ENCODE measurements at regions not wholly inside any gene's neighbourhood (a gene's known extent, or its start where the extent isn't known, plus 50 kb on each side); places are given as distances from the start of the nearest gene placed in this dataset.

DNA sequence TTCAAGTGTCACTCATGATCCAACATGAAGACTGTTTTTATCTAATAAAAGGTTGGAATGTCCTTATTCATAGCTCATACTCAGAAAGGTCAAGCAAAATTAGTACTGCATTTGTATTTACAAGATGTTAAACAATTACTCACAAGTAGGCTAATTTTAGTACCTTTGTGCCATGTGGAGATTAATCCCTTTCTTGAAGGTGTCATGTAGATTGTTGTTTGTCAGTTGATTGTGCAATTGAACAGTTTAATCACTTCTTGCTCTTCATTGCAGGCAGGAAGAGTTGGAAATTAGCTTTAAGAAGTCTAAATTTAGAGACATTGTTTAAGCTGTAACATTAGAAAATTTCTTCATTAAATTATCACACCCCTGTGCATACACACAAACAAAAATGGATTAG is 847.1 kb downstream of the KCNT2 start:
- no peak for TF ChIP-seq PAX5 (IDR thresholded peaks at IDR 0.05; ENCODE audit: insufficient read depth, low read length, severe bottlenecking)
- no peak for TF ChIP-seq SPI1 (IDR thresholded peaks at IDR 0.05; ENCODE audit: low read depth, low read length)
- TF ChIP-seq POU2F2 (IDR thresholded peaks at IDR 0.05; ENCODE audit: low read depth, low read length), result no peak
- TF ChIP-seq TAF1 (IDR thresholded peaks at IDR 0.05; ENCODE audit: low read depth, low read length), result no peak
- DNase-seq (ENCODE audit: insufficient read length, low spot score), result no peak
- FAIRE-seq, result no peak

DNA sequence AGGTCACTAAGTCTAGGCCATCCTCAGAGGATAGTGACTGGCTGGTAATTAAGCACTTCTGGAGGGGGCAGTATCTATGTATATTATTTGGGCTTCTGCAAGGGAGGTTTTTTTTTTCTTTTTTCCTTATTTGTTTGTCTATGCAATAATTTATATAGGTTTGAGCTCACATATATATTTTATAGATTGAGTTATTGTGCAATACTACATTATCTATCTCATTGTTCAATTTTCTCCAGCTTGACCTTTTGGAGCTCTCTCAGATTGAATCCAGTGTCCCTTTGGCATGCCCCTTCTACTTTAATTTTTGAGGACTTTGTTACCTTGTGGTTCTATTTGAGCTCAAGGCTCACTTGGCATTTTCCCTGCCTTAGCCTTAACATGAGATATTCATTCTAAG is 852.1 kb downstream of the KCNT2 start:
- DNase-seq (ENCODE audit: insufficient read length, low spot score), result no peak
- TF ChIP-seq POLR2A (IDR thresholded peaks at IDR 0.05; ENCODE audit: low read depth, low read length) (no peak), TAF1 (IDR thresholded peaks at IDR 0.05; ENCODE audit: low read depth, low read length) (no peak), POLR2AphosphoS5 (IDR thresholded peaks at IDR 0.05; ENCODE audit: low read depth, low read length) (no peak), POU2F2 (IDR thresholded peaks at IDR 0.05; ENCODE audit: low read depth, low read length) (no peak), PAX5 (IDR thresholded peaks at IDR 0.05; ENCODE audit: insufficient read depth, low read length, severe bottlenecking) (no peak), SPI1 (IDR thresholded peaks at IDR 0.05; ENCODE audit: low read depth, low read length) (no peak)
- no peak for FAIRE-seq

DNA sequence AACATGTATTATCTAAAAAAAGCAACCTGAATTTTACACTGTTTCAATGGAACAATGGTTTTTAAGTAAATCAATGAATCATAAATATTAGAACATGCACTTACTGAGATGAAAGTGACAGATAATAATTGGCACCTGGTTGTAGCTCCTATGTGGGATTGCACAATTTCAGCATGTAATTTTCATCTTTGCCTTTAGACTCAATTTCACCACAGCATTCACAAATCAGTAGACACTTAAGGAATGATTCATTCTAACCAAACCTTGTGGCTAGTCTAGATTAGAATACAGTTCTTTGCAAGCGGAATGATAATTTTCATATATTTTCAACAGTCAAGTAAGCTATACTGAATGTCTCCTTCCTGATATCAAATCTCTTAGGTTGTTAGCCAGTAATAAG is 853.4 kb downstream of the KCNT2 start:
- no peak for FAIRE-seq
- DNase-seq (ENCODE audit: insufficient read length, low spot score), result no peak
- no peak for TF ChIP-seq PAX5 (IDR thresholded peaks at IDR 0.05; ENCODE audit: insufficient read depth, low read length, severe bottlenecking)
- TF ChIP-seq POU2F2 (IDR thresholded peaks at IDR 0.05; ENCODE audit: low read depth, low read length), result no peak
- TF ChIP-seq POLR2AphosphoS5 (IDR thresholded peaks at IDR 0.05; ENCODE audit: low read depth, low read length), result no peak
- no peak for TF ChIP-seq SPI1 (IDR thresholded peaks at IDR 0.05; ENCODE audit: low read depth, low read length)
- TF ChIP-seq TAF1 (IDR thresholded peaks at IDR 0.05; ENCODE audit: low read depth, low read length), result no peak
- TF ChIP-seq POLR2A (IDR thresholded peaks at IDR 0.05; ENCODE audit: low read depth, low read length), result no peak

GRCh38 chr1:195754303-195754702 is 853.9 kb downstream of the KCNT2 start:
- no peak for DNase-seq (ENCODE audit: insufficient read length, low spot score)
- FAIRE-seq, result no peak
- TF ChIP-seq POLR2AphosphoS5 (IDR thresholded peaks at IDR 0.05; ENCODE audit: low read depth, low read length) (no peak), PAX5 (IDR thresholded peaks at IDR 0.05; ENCODE audit: insufficient read depth, low read length, severe bottlenecking) (no peak), POLR2A (IDR thresholded peaks at IDR 0.05; ENCODE audit: low read depth, low read length) (no peak), TAF1 (IDR thresholded peaks at IDR 0.05; ENCODE audit: low read depth, low read length) (no peak), SPI1 (IDR thresholded peaks at IDR 0.05; ENCODE audit: low read depth, low read length) (no peak)

- TF ChIP-seq TAF1 (IDR thresholded peaks at IDR 0.05; ENCODE audit: low read depth, low read length) (no peak), POLR2A (IDR thresholded peaks at IDR 0.05; ENCODE audit: low read depth, low read length) (no peak), PAX5 (IDR thresholded peaks at IDR 0.05; ENCODE audit: insufficient read depth, low read length, severe bottlenecking) (no peak), POU2F2 (IDR thresholded peaks at IDR 0.05; ENCODE audit: low read depth, low read length) (no peak), SPI1 (IDR thresholded peaks at IDR 0.05; ENCODE audit: low read depth, low read length) (no peak), POLR2AphosphoS5 (IDR thresholded peaks at IDR 0.05; ENCODE audit: low read depth, low read length) (no peak)
- FAIRE-seq (no peak), DNase-seq (ENCODE audit: insufficient read length, low spot score) (no peak)
These were observed 859.3 kb downstream of the KCNT2 start for GRCh38 chr1:195748969-195749368.

GRCh38 chr1:195745189-195746010 is 862.8 kb downstream of the KCNT2 start:
- no peak for FAIRE-seq
- TF ChIP-seq POLR2A (IDR thresholded peaks at IDR 0.05; ENCODE audit: low read depth, low read length) (no peak), TAF1 (IDR thresholded peaks at IDR 0.05; ENCODE audit: low read depth, low read length) (no peak), PAX5 (IDR thresholded peaks at IDR 0.05; ENCODE audit: insufficient read depth, low read length, severe bottlenecking) (no peak), POLR2AphosphoS5 (IDR thresholded peaks at IDR 0.05; ENCODE audit: low read depth, low read length) (no peak), POU2F2 (IDR thresholded peaks at IDR 0.05; ENCODE audit: low read depth, low read length) (no peak), SPI1 (IDR thresholded peaks at IDR 0.05; ENCODE audit: low read depth, low read length) (no peak)

DNA sequence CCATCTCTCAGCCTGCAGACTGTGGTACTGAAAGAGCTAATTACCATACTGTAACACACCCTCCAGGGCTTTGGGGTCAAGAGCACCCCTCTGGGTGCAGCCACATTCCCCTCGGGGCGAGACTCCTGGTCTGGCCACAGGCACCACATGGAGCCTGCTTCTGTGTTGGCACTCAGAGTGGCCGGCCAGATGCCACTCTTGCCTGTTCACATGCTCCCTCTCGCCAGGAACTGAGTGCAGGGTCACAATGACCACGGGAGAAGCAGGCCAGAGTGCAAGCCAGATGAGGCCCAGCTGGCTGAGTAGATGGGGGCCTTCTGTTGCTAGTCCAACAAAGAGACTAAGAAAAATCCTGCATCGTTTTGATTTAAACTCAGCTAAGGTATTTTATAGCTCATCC is 864.0 kb downstream of the KCNT2 start:
- no peak for TF ChIP-seq SPI1 (IDR thresholded peaks at IDR 0.05; ENCODE audit: low read depth, low read length)
- TF ChIP-seq TAF1 (IDR thresholded peaks at IDR 0.05; ENCODE audit: low read depth, low read length), result no peak
- no peak for TF ChIP-seq POLR2AphosphoS5 (IDR thresholded peaks at IDR 0.05; ENCODE audit: low read depth, low read length)
- TF ChIP-seq PAX5 (IDR thresholded peaks at IDR 0.05; ENCODE audit: insufficient read depth, low read length, severe bottlenecking), result no peak
- no peak for TF ChIP-seq POLR2A (IDR thresholded peaks at IDR 0.05; ENCODE audit: low read depth, low read length)
- FAIRE-seq, result no peak
- DNase-seq (ENCODE audit: insufficient read length, low spot score), result no peak

More at GRCh38 chr1:195745189-195746010, 862.8 kb downstream of the KCNT2 start:
- no peak for DNase-seq (ENCODE audit: insufficient read length, low spot score)

- no peak for FAIRE-seq
- no peak for TF ChIP-seq PAX5 (IDR thresholded peaks at IDR 0.05; ENCODE audit: insufficient read depth, low read length, severe bottlenecking)
- TF ChIP-seq SPI1 (IDR thresholded peaks at IDR 0.05; ENCODE audit: low read depth, low read length), result no peak
- TF ChIP-seq TAF1 (IDR thresholded peaks at IDR 0.05; ENCODE audit: low read depth, low read length), result no peak
- no peak for TF ChIP-seq POLR2A (IDR thresholded peaks at IDR 0.05; ENCODE audit: low read depth, low read length)
- no peak for TF ChIP-seq POU2F2 (IDR thresholded peaks at IDR 0.05; ENCODE audit: low read depth, low read length)
- DNase-seq (ENCODE audit: insufficient read length, low spot score), result no peak
These were observed 867.4 kb downstream of the KCNT2 start for GRCh38 chr1:195740862-195741261.

DNA sequence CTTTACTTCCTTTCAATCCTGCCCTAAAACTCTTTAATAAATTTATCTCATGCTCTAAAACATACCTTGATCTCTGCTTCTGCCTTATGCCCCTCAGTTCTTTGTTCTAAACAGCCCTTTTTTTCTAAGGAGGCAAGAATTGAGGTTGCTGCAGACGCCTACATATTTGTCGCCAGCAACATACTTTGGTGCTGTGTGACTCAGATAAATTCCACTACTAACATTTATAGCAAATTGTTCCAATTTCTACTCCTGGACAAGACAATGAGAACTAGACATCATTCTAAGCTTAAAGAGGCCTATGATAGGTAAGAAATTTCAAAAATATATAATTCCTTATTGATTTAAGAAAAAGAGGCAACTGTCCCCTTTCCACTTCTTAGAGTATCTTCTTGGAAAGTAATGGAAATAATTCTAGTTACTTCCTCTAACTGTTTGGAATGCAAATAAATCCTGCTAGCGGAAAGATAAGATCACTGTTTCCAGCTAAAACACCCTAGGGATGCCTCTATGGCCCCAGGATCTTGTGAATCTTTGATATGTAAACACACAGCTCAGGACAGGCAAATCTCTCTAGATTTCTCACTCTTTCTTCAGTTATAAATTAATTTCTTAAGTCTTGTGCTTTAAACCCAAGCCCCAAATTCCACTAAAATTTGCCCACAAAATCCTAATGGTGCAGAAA is 869.1 kb downstream of the KCNT2 start:
- no peak for TF ChIP-seq POLR2A (IDR thresholded peaks at IDR 0.05; ENCODE audit: low read depth, low read length)
- TF ChIP-seq POLR2AphosphoS5 (IDR thresholded peaks at IDR 0.05; ENCODE audit: low read depth, low read length), result no peak
- TF ChIP-seq TAF1 (IDR thresholded peaks at IDR 0.05; ENCODE audit: low read depth, low read length), result no peak
- TF ChIP-seq PAX5 (IDR thresholded peaks at IDR 0.05; ENCODE audit: insufficient read depth, low read length, severe bottlenecking), result no peak
- TF ChIP-seq SPI1 (IDR thresholded peaks at IDR 0.05; ENCODE audit: low read depth, low read length), result no peak
- TF ChIP-seq POU2F2 (IDR thresholded peaks at IDR 0.05; ENCODE audit: low read depth, low read length), result no peak
- FAIRE-seq (no peak), DNase-seq (ENCODE audit: insufficient read length, low spot score) (no peak)
